ENCODE measurements at regions not wholly inside any gene's neighbourhood (a gene's known extent, or its start where the extent isn't known, plus 50 kb on each side); places are given as distances from the start of the nearest gene placed in this dataset.
"Not testable (repeated sequence)": the region's sequence is repeated elsewhere in the genome, so short reads cannot be mapped to it uniquely, and the experiment has no call there.

- DNase-seq (ENCODE audit: low spot score), result peak; percentile 40
Measured at GRCh38 chr10:32141018-32141807, 85.0 kb upstream of the KIF5B start.

GRCh38 chr10:32140403-32140802 is 84.2 kb upstream of the KIF5B start:
- DNase-seq (ENCODE audit: low spot score), result no peak

GRCh38 chr10:32139223-32140073 is 83.2 kb upstream of the KIF5B start:
- peak; percentile 93 for DNase-seq (ENCODE audit: low spot score)

- DNase-seq (ENCODE audit: low spot score), result not testable (repeated sequence)
Measured at GRCh38 chr10:32136927-32137326, 80.7 kb upstream of the KIF5B start.

GRCh38 chr10:32135796-32136195 is 79.6 kb upstream of the KIF5B start:
- DNase-seq (ENCODE audit: low spot score), result not testable (repeated sequence)

- no peak for DNase-seq (ENCODE audit: low spot score)
Measured at GRCh38 chr10:32132357-32132946, 76.2 kb upstream of the KIF5B start.

GRCh38 chr10:32131388-32131787 is 75.2 kb upstream of the KIF5B start:
- no peak for DNase-seq (ENCODE audit: low spot score)

- DNase-seq (ENCODE audit: low spot score), result no peak
Measured at GRCh38 chr10:32130788-32131187, 74.6 kb upstream of the KIF5B start.

- no peak for DNase-seq (ENCODE audit: low spot score)
Measured at GRCh38 chr10:32125023-32125422, 68.8 kb upstream of the KIF5B start.

GRCh38 chr10:32123021-32123420 is 66.8 kb upstream of the KIF5B start:
- DNase-seq (ENCODE audit: low spot score), result no peak

GRCh38 chr10:32121648-32122047 is 65.4 kb upstream of the KIF5B start:
- DNase-seq (ENCODE audit: low spot score), result no peak

GRCh38 chr10:32120147-32120546 is 63.9 kb upstream of the KIF5B start:
- DNase-seq (ENCODE audit: low spot score), result no peak

GRCh38 chr10:32114508-32114907 is 58.3 kb upstream of the KIF5B start:
- DNase-seq (ENCODE audit: low spot score), result no peak

GRCh38 chr10:32112055-32112454 is 55.8 kb upstream of the KIF5B start:
- DNase-seq (ENCODE audit: low spot score), result no peak

- DNase-seq (ENCODE audit: low spot score), result no peak
Measured at GRCh38 chr10:32111585-32111984, 55.4 kb upstream of the KIF5B start.

GRCh38 chr10:32110790-32111189 is 54.6 kb upstream of the KIF5B start:
- no peak for DNase-seq (ENCODE audit: low spot score)

GRCh38 chr10:32109603-32110002 is 53.4 kb upstream of the KIF5B start:
- no peak for DNase-seq (ENCODE audit: low spot score)

Measured in kidney capillary endothelial cell (primary cell).